Psoas muscle (tissue), 7 donors: ENCODE measurements at regions not wholly inside any gene's neighbourhood (a gene's known extent, or its start where the extent isn't known, plus 50 kb on each side); places are given as distances from the start of the nearest gene placed in this dataset.

Experiments used
- ATAC-seq, 4 donors: fragments of 200-7000 bp; cut with Tn5 transposase; one replicate each; pipeline ENCODE4 v1.9.1; 2020; ENCODE audit warnings: moderate library complexity in 3 of 4, mild to moderate bottlenecking in 2 of 4
- DNase-seq, 2 donors: peaks; one replicate each; pipeline ENCODE4 v3.0.0-alpha.2; 2020
- H3K27ac ChIP-seq: fragments of 200-600 bp; one replicate; pipeline ENCODE4 v1.8.0; 2022
- H3K27me3 ChIP-seq, 3 donors: fragments of 200-600 bp in 1 of 3; one replicate each; pipeline versions ENCODE4 v1.6.1 to v1.8.0; 2013 to 2022; ENCODE audit warnings: low read length in 2 of 3, mild to moderate bottlenecking in 2 of 3, moderate library complexity in 1 of 3; ENCODE audit not compliant: insufficient read depth in 3 of 3
- H3K36me3 ChIP-seq, 2 donors: fragments of 200-600 bp in 1 of 2; one replicate each; pipeline versions ENCODE4 v1.6.1 to v1.8.0; 2013 to 2022; ENCODE audit warnings: low read depth in 1 of 2, mild to moderate bottlenecking in 1 of 2, moderate library complexity in 1 of 2; ENCODE audit not compliant: insufficient read depth in 1 of 2
- H3K4me1 ChIP-seq: fragments of 200-600 bp; one replicate; pipeline ENCODE4 v1.8.0; 2022
- H3K4me3 ChIP-seq: fragments of 200-600 bp; one replicate; pipeline ENCODE4 v1.8.0; 2022; ENCODE audit warnings: mild to moderate bottlenecking
- H3K9me3 ChIP-seq: fragments of 200-600 bp; one replicate; pipeline ENCODE4 v1.8.0; 2022
- CTCF ChIP-seq: fragments of 200-600 bp; IDR thresholded peaks from one replicate; pipeline ENCODE4 v1.8.0; 2022; ENCODE audit warnings: antibody characterized with exemption
- WGBS, 3 donors: extraction: QIAGEN DNeasy Blood & Tissue Kit; methylation state at CpG; one replicate each; pipeline versions ENCODE4 v1.1.6 to v1.1.7; 2013; 5-methylcytosine and 5-hydroxymethylcytosine counted together
- intact Hi-C, 2 donors: fragments of 100-400 bp; cut with DNase I; formaldehyde crosslinking; loops; one replicate each; pipeline versions ENCODE4 v1.11.0 to v1.14.2; 2022
- donor health status: healthy with polysubstance abuse.
- donor health status: DM: no; HTN: no; CAD: no; lungs with moderate emphysema.
- donor health status: Bipolar disorder and iron deficiency.
- donor health status: healthy.
- donor health status: DM: yes; HTN: yes; CAD: no.
- donor health status: DM: no; HTN: no; CAD: no.
- donor health status: DM: yes; HTN: yes; CAD: no.

GRCh38 chr10:121690152-121690848 lies 92.1 kb upstream of the FGFR2 start:
- Histone ChIP-seq H3K9me3 (no peaks in the 10 kb centered on the region), H3K4me3 (no peak overlapping the region), H3K4me1 (no peaks in the 10 kb centered on the region), H3K27me3 (peaks cover 0 to 25% (median 0%) of the 10 kb centered on the region in 3 donors), H3K36me3 (no peaks in the 10 kb centered on the region), H3K27ac (no peak overlapping the region)
- no peak for DNase-seq
- 76 to 78% (median 77%) methylated on average over 10 of the region's 10 CpGs for WGBS, 3 donors
- no peak for ATAC-seq
- no peak for TF ChIP-seq CTCF
- intact Hi-C loops: no loop called here

- DNase-seq: no peak
- 72 to 79% (median 77%) methylated on average over 11 of the region's 11 CpGs for WGBS, 3 donors
- TF ChIP-seq CTCF: no peak
- no peak overlapping the region for H3K27ac ChIP-seq
- H3K4me3 ChIP-seq: no peak overlapping the region
- H3K27me3 ChIP-seq: peaks cover 0 to 24% (median 0%) of the 10 kb centered on the region in 3 donors
- no peak for ATAC-seq
- no peaks in the 10 kb centered on the region for H3K36me3 ChIP-seq
- H3K4me1 ChIP-seq: no peaks in the 10 kb centered on the region
- intact Hi-C loops: no loop called here
- H3K9me3 ChIP-seq: no peaks in the 10 kb centered on the region
Measured at GRCh38 chr10:121687095-121687813, 89.0 kb upstream of the FGFR2 start.

- 88 to 93% (median 92%) methylated on average over 8 of the region's 8 CpGs for WGBS, 3 donors
- Histone ChIP-seq H3K27me3 (peaks cover 0 to 31% (median 2%) of the 10 kb centered on the region in 3 donors), H3K9me3 (no peaks in the 10 kb centered on the region), H3K4me1 (no peaks in the 10 kb centered on the region), H3K4me3 (no peak overlapping the region), H3K27ac (no peak overlapping the region), H3K36me3 (no peaks in the 10 kb centered on the region)
- ATAC-seq: no peak
- intact Hi-C loops: no loop called here
- TF ChIP-seq CTCF: no peak
- DNase-seq: no peak
Measured at GRCh38 chr10:121684276-121684675, 86.0 kb upstream of the FGFR2 start.

- peaks cover 0 to 31% (median 2%) of the 10 kb centered on the region in 3 donors for H3K27me3 ChIP-seq
- no peak for ATAC-seq
Measured at GRCh38 chr10:121683816-121684215, 85.6 kb upstream of the FGFR2 start.

More at GRCh38 chr10:121683816-121684215, 85.6 kb upstream of the FGFR2 start:
- H3K36me3 ChIP-seq: no peaks in the 10 kb centered on the region
- 65 to 73% (median 69%) methylated on average over 7 of the region's 7 CpGs for WGBS, 3 donors
- no peak overlapping the region for H3K4me3 ChIP-seq
- H3K9me3 ChIP-seq: no peaks in the 10 kb centered on the region
- H3K27ac ChIP-seq: no peak overlapping the region
- intact Hi-C loops: no loop called here
- TF ChIP-seq CTCF: no peak
- no peak for DNase-seq
- no peaks in the 10 kb centered on the region for H3K4me1 ChIP-seq
